ENCODE measurements at regions not wholly inside any gene's neighbourhood (a gene's known extent, or its start where the extent isn't known, plus 50 kb on each side); places are given as distances from the start of the nearest gene placed in this dataset.

GRCh38 chr11:45563810-45564209 is 101.6 kb downstream of the CHST1 start:
- 59% methylated on average over 10 of the region's 10 CpGs; no CpG with 5 or more reads in 1 of the 2 donors for WGBS, 2 donors (ENCODE audit: low coverage in 1 of 2)
- intact Hi-C loops (cut with DNase I; ENCODE audit: low total_unique reads) (no loop called here), in situ Hi-C loops (cut with MboI; ENCODE audit: low pct_ligation_motif_present in 1 of 4, low pct_unique_long_range_greater_than_20kb in 1 of 4, low sequenced_read_pairs in 3 of 4) (no loop called here)
- no peak for DNase-seq
- no peaks in the 10 kb centered on the region for H3K4me1 ChIP-seq
- TF ChIP-seq CTCF (IDR thresholded peaks at IDR 0.05) (no peak), EP300 (IDR thresholded peaks at IDR 0.05; ENCODE audit: low read depth) (no peak), POLR2A (IDR thresholded peaks at IDR 0.05) (no peak), POLR2AphosphoS5 (IDR thresholded peaks at IDR 0.05) (no peak)
- H3K27me3 ChIP-seq = peaks cover 6% of the 10 kb centered on the region
- H3K27ac ChIP-seq = no peak overlapping the region
- H3K9me3 ChIP-seq = no peaks in the 10 kb centered on the region
- no peaks in the 10 kb centered on the region for H3K36me3 ChIP-seq
- H3K4me3 ChIP-seq = no peak overlapping the region

GRCh38 chr11:45563171-45563570 is 102.3 kb downstream of the CHST1 start:
- in situ Hi-C loops (cut with MboI; ENCODE audit: low pct_ligation_motif_present in 1 of 4, low pct_unique_long_range_greater_than_20kb in 1 of 4, low sequenced_read_pairs in 3 of 4) = no loop called here
- H3K36me3 ChIP-seq = no peaks in the 10 kb centered on the region
- DNase-seq = no peak
- intact Hi-C loops (cut with DNase I; ENCODE audit: low total_unique reads) = no loop called here
- no peaks in the 10 kb centered on the region for H3K4me1 ChIP-seq
- H3K27me3 ChIP-seq = peaks cover 6% of the 10 kb centered on the region
- no peaks in the 10 kb centered on the region for H3K9me3 ChIP-seq
- H3K4me3 ChIP-seq = no peak overlapping the region
- H3K27ac ChIP-seq = no peak overlapping the region
- WGBS, 2 donors (ENCODE audit: low coverage in 1 of 2) = 58% methylated on average over 2 of the region's 2 CpGs; no CpG with 5 or more reads in 1 of the 2 donors
- TF ChIP-seq POLR2AphosphoS5 (IDR thresholded peaks at IDR 0.05) (no peak), CTCF (IDR thresholded peaks at IDR 0.05) (no peak), EP300 (IDR thresholded peaks at IDR 0.05; ENCODE audit: low read depth) (no peak), POLR2A (IDR thresholded peaks at IDR 0.05) (no peak)

- TF ChIP-seq EP300 (IDR thresholded peaks at IDR 0.05; ENCODE audit: low read depth) = no peak
- TF ChIP-seq POLR2A (IDR thresholded peaks at IDR 0.05) = no peak
- no peak for TF ChIP-seq CTCF (IDR thresholded peaks at IDR 0.05)
- no peak for TF ChIP-seq POLR2AphosphoS5 (IDR thresholded peaks at IDR 0.05)
- H3K36me3 ChIP-seq = no peaks in the 10 kb centered on the region
- intact Hi-C loops (cut with DNase I; ENCODE audit: low total_unique reads) = no loop called here
- in situ Hi-C loops (cut with MboI; ENCODE audit: low pct_ligation_motif_present in 1 of 4, low pct_unique_long_range_greater_than_20kb in 1 of 4, low sequenced_read_pairs in 3 of 4) = no loop called here
- WGBS, 2 donors (ENCODE audit: low coverage in 1 of 2) = 68% methylated on average over 4 to 12 of the region's 12 CpGs
- DNase-seq = no peak
- peaks cover 6% of the 10 kb centered on the region for H3K27me3 ChIP-seq
- no peak overlapping the region for H3K27ac ChIP-seq
- H3K4me3 ChIP-seq = no peak overlapping the region
- no peaks in the 10 kb centered on the region for H3K9me3 ChIP-seq
- H3K4me1 ChIP-seq = no peaks in the 10 kb centered on the region
These were observed 104.5 kb downstream of the CHST1 start for GRCh38 chr11:45560913-45561281.

- 34% methylated on average over 10 of the region's 10 CpGs; no CpG with 5 or more reads in 1 of the 2 donors for WGBS, 2 donors (ENCODE audit: low coverage in 1 of 2)
- no peak for TF ChIP-seq CTCF (IDR thresholded peaks at IDR 0.05)
- TF ChIP-seq EP300 (IDR thresholded peaks at IDR 0.05; ENCODE audit: low read depth) = no peak
- no peak for TF ChIP-seq POLR2A (IDR thresholded peaks at IDR 0.05)
- no peak for TF ChIP-seq POLR2AphosphoS5 (IDR thresholded peaks at IDR 0.05)
- Histone ChIP-seq H3K27ac (no peak overlapping the region), H3K4me1 (no peaks in the 10 kb centered on the region), H3K27me3 (peaks cover 6% of the 10 kb centered on the region), H3K36me3 (no peaks in the 10 kb centered on the region), H3K4me3 (no peak overlapping the region), H3K9me3 (no peaks in the 10 kb centered on the region)
- DNase-seq = no peak
- in situ Hi-C loops (cut with MboI; ENCODE audit: low pct_ligation_motif_present in 1 of 4, low pct_unique_long_range_greater_than_20kb in 1 of 4, low sequenced_read_pairs in 3 of 4) (no loop called here), intact Hi-C loops (cut with DNase I; ENCODE audit: low total_unique reads) (no loop called here)
These were observed 105.1 kb downstream of the CHST1 start for GRCh38 chr11:45560155-45560912.
